ENCODE measurements at regions not wholly inside any gene's neighbourhood (a gene's known extent, or its start where the extent isn't known, plus 50 kb on each side); places are given as distances from the start of the nearest gene placed in this dataset.

GRCh38 chr1:228867108-228867950, 132.1 kb downstream of the RHOU start:
- no peak for DNase-seq (ENCODE audit: low read depth in 4 of 4, low spot score in 3 of 4)

GRCh38 chr1:228867951-228868730, 132.9 kb downstream of the RHOU start:
- DNase-seq (ENCODE audit: low read depth in 4 of 4, low spot score in 3 of 4): no peak

GRCh38 chr1:228868731-228869024, 133.4 kb downstream of the RHOU start:
- DNase-seq (ENCODE audit: low read depth in 4 of 4, low spot score in 3 of 4): no peak

GRCh38 chr1:228869312-228869824, 134.1 kb downstream of the RHOU start:
- no peak for DNase-seq (ENCODE audit: low read depth in 4 of 4, low spot score in 3 of 4)

GRCh38 chr1:228870041-228870713, 134.9 kb downstream of the RHOU start:
- no peak for DNase-seq (ENCODE audit: low read depth in 4 of 4, low spot score in 3 of 4)

GRCh38 chr1:228871314-228872061, 136.2 kb downstream of the RHOU start:
- DNase-seq (ENCODE audit: low read depth in 4 of 4, low spot score in 3 of 4): peak in 1 of 4 donors; percentile 49

GRCh38 chr1:228872080-228872479, 136.8 kb downstream of the RHOU start:
- no peak for DNase-seq (ENCODE audit: low read depth in 4 of 4, low spot score in 3 of 4)

GRCh38 chr1:228873709-228874108, 138.4 kb downstream of the RHOU start:
- DNase-seq (ENCODE audit: low read depth in 4 of 4, low spot score in 3 of 4): no peak

- no peak for DNase-seq (ENCODE audit: low read depth in 4 of 4, low spot score in 3 of 4)
Measured at GRCh38 chr1:228875741-228876140, 140.5 kb downstream of the RHOU start.

- no peak for DNase-seq (ENCODE audit: low read depth in 4 of 4, low spot score in 3 of 4)
Measured at GRCh38 chr1:228876187-228876586, 140.9 kb downstream of the RHOU start.

- no peak for DNase-seq (ENCODE audit: low read depth in 4 of 4, low spot score in 3 of 4)
Measured at GRCh38 chr1:228879164-228879563, 143.9 kb downstream of the RHOU start.

- DNase-seq (ENCODE audit: low read depth in 4 of 4, low spot score in 3 of 4): no peak
Measured at GRCh38 chr1:228882041-228882770, 146.9 kb downstream of the RHOU start.

GRCh38 chr1:228882771-228883450, 147.6 kb downstream of the RHOU start:
- DNase-seq (ENCODE audit: low read depth in 4 of 4, low spot score in 3 of 4): no peak

- no peak for DNase-seq (ENCODE audit: low read depth in 4 of 4, low spot score in 3 of 4)
Measured at GRCh38 chr1:228883535-228883934, 148.3 kb downstream of the RHOU start.

GRCh38 chr1:228884196-228884595, 148.9 kb downstream of the RHOU start:
- no peak for DNase-seq (ENCODE audit: low read depth in 4 of 4, low spot score in 3 of 4)

GRCh38 chr1:228884615-228885566, 149.6 kb downstream of the RHOU start:
- DNase-seq (ENCODE audit: low read depth in 4 of 4, low spot score in 3 of 4): no peak

- DNase-seq (ENCODE audit: low read depth in 4 of 4, low spot score in 3 of 4): no peak
Measured at GRCh38 chr1:228885845-228886244, 150.6 kb downstream of the RHOU start.

- no peak for DNase-seq (ENCODE audit: low read depth in 4 of 4, low spot score in 3 of 4)
Measured at GRCh38 chr1:228887101-228887500, 151.8 kb downstream of the RHOU start.

All from right renal pelvis (tissue), 4 donors.